Thyroid gland (tissue), 4 donors: ENCODE measurements at regions not wholly inside any gene's neighbourhood (a gene's known extent, or its start where the extent isn't known, plus 50 kb on each side); places are given as distances from the start of the nearest gene placed in this dataset.

ENCODE experiments used
- POLR2A ChIP-seq, 2 donors: fragments of 450-650 bp; IDR thresholded peaks; one replicate each; pipeline ENCODE4 v1.6.1; 2017; ENCODE audit warnings: antibody characterized with exemption in 2 of 2, mild to moderate bottlenecking in 2 of 2, moderate library complexity in 1 of 2
- TF ChIP-seq, protein P1 (sequence below), 6 experiments: fragments of 200-600 bp in 3 of 6; fragments of 450-650 bp in 3 of 6; sonication (generic) in 3 of 6; IDR thresholded peaks; one replicate each; pipeline ENCODE4 v1.5.1; 2016 to 2019; ENCODE audit warnings: antibody characterized with exemption in 6 of 6, mild to moderate bottlenecking in 2 of 6, inconsistent platforms in 1 of 6, moderate library complexity in 1 of 6

DNA sequence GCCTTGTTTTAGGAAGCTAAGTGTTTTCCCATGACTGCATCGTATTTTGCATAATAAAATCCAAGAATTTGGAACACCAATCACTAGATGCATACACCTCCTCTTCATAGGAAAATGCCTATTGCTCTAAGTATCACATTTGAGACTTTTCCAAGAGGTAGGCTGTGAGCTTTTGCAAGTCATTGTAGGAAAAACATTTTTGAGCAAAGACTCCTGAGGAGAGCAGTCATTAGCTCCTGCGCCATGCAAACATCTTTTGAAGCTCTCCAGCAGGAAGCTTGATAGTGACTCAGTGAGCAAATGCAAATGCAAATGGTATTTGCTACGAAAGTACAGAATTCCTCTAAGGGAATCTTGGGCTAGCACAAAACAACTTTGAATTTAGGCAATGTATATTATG is 750.4 kb downstream of the QKI start:
- TF ChIP-seq, protein P1, sequence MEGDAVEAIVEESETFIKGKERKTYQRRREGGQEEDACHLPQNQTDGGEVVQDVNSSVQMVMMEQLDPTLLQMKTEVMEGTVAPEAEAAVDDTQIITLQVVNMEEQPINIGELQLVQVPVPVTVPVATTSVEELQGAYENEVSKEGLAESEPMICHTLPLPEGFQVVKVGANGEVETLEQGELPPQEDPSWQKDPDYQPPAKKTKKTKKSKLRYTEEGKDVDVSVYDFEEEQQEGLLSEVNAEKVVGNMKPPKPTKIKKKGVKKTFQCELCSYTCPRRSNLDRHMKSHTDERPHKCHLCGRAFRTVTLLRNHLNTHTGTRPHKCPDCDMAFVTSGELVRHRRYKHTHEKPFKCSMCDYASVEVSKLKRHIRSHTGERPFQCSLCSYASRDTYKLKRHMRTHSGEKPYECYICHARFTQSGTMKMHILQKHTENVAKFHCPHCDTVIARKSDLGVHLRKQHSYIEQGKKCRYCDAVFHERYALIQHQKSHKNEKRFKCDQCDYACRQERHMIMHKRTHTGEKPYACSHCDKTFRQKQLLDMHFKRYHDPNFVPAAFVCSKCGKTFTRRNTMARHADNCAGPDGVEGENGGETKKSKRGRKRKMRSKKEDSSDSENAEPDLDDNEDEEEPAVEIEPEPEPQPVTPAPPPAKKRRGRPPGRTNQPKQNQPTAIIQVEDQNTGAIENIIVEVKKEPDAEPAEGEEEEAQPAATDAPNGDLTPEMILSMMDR (IDR thresholded peaks at IDR 0.05) = no peak
- TF ChIP-seq POLR2A (IDR thresholded peaks at IDR 0.05) = no peak
